HG02798 (cell line): ENCODE measurements at regions not wholly inside any gene's neighbourhood (a gene's known extent, or its start where the extent isn't known, plus 50 kb on each side); places are given as distances from the start of the nearest gene placed in this dataset.
"Not testable (repeated sequence)": the region's sequence is repeated elsewhere in the genome, so short reads cannot be mapped to it uniquely, and the experiment has no call there.

Source experiments
- ATAC-seq: cut with Tn5 transposase; IDR thresholded peaks from one replicate; pipeline ENCODE4 v1.9.1; 2021; ENCODE audit warnings: mild to moderate bottlenecking; ENCODE audit not compliant: unreplicated experiment, poor library complexity

GRCh38 chr11:37184326-37184725 is 586.3 kb upstream of the RAG2 start:
- no peak for ATAC-seq

- ATAC-seq = no peak
These were observed 584.0 kb upstream of the RAG2 start for GRCh38 chr11:37182031-37182430.

GRCh38 chr11:37177721-37178120 is 579.7 kb upstream of the RAG2 start:
- ATAC-seq = no peak

GRCh38 chr11:37171451-37171850 is 573.4 kb upstream of the RAG2 start:
- no peak for ATAC-seq

GRCh38 chr11:37170311-37170710 is 572.3 kb upstream of the RAG2 start:
- ATAC-seq = no peak

GRCh38 chr11:37145434-37145833 is 547.4 kb upstream of the RAG2 start:
- not testable (repeated sequence) for ATAC-seq

GRCh38 chr11:37142591-37142990 is 544.6 kb upstream of the RAG2 start:
- no peak for ATAC-seq

GRCh38 chr11:37141707-37142106 is 543.7 kb upstream of the RAG2 start:
- ATAC-seq = no peak

- not testable (repeated sequence) for ATAC-seq
These were observed 537.6 kb upstream of the RAG2 start for GRCh38 chr11:37135606-37136005.

GRCh38 chr11:37134637-37135036 is 536.6 kb upstream of the RAG2 start:
- no peak for ATAC-seq

- ATAC-seq = no peak
These were observed 526.3 kb upstream of the RAG2 start for GRCh38 chr11:37124384-37124783.

GRCh38 chr11:37115963-37116362 is 517.9 kb upstream of the RAG2 start:
- no peak for ATAC-seq

- ATAC-seq = no peak
These were observed 512.3 kb upstream of the RAG2 start for GRCh38 chr11:37110385-37110784.

GRCh38 chr11:37109286-37109585 is 511.2 kb upstream of the RAG2 start:
- no peak for ATAC-seq

GRCh38 chr11:37108436-37109285 is 510.6 kb upstream of the RAG2 start:
- ATAC-seq = no peak

GRCh38 chr11:37107831-37108230 is 509.8 kb upstream of the RAG2 start:
- no peak for ATAC-seq

GRCh38 chr11:37107415-37107814 is 509.4 kb upstream of the RAG2 start:
- ATAC-seq = no peak

- ATAC-seq = no peak
These were observed 507.4 kb upstream of the RAG2 start for GRCh38 chr11:37105427-37105826.

- no peak for ATAC-seq
These were observed 506.3 kb upstream of the RAG2 start for GRCh38 chr11:37104380-37104779.

GRCh38 chr11:37100008-37100407 is 502.0 kb upstream of the RAG2 start:
- no peak for ATAC-seq

GRCh38 chr11:37092487-37092886 is 494.5 kb upstream of the RAG2 start:
- no peak for ATAC-seq

- no peak for ATAC-seq
These were observed 491.4 kb upstream of the RAG2 start for GRCh38 chr11:37089439-37089838.

- no peak for ATAC-seq
These were observed 490.5 kb upstream of the RAG2 start for GRCh38 chr11:37088573-37088910.
